ENCODE measurements at regions not wholly inside any gene's neighbourhood (a gene's known extent, or its start where the extent isn't known, plus 50 kb on each side); places are given as distances from the start of the nearest gene placed in this dataset.

DNA sequence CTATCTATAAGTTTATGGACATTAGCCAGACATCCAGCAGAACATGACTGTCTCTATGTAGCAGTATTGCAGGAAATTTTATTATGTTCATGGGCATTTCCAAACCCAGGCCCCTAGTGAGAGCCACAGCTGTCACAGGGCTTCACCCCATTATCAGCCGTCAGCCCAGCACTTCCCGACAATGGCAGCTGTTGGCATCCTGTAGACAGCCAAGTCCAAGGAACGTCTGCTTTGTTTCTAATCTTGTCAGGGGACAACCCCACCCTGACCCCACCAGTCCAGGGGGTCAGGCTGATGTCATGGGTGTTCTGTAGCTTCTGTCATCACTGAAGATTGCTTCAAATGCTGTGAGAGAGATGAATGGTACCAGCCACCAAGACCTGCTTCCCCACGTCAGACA is 565.3 kb upstream of the BRINP1 start:
- Mint-ChIP-seq H3K4me1 (ENCODE audit: low read depth) (no peaks in the 10 kb centered on the region), H3K27ac (no peak overlapping the region), H3K4me3 (no peak overlapping the region), H3K36me3 (ENCODE audit: low read depth) (no peaks in the 10 kb centered on the region), H3K9me3 (ENCODE audit: insufficient read depth) (no peaks in the 10 kb centered on the region), H3K27me3 (ENCODE audit: low read depth) (no peaks in the 10 kb centered on the region)
- DNase-seq (no peak), ATAC-seq (no peak)
- ChIA-PET CTCF (no interaction called here), POLR2A (no interaction called here)

DNA sequence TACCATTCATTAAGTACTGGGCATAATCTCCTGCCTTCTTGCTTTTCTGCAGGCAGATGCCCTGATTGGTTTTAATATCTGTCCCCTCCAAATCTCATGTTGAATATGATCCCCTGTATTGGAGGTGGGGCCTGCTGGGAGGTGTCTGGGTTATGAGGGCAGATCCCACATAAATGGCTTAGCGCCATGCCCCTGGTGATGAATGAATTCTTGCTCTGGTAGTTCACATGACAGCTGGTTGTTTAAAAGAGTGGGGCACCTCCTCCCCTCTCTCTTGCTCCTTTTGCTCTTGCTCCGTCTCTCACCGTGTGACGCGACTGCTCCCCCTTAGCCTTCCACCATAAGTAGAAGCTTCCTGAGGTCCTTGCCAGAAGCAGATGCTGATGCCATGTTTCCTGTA is 564.0 kb upstream of the BRINP1 start:
- DNase-seq: no peak
- ChIA-PET POLR2A (no interaction called here), CTCF (no interaction called here)
- Mint-ChIP-seq H3K27me3 (ENCODE audit: low read depth) (no peaks in the 10 kb centered on the region), H3K4me3 (no peak overlapping the region), H3K27ac (no peak overlapping the region), H3K4me1 (ENCODE audit: low read depth) (no peaks in the 10 kb centered on the region), H3K9me3 (ENCODE audit: insufficient read depth) (no peaks in the 10 kb centered on the region), H3K36me3 (ENCODE audit: low read depth) (no peaks in the 10 kb centered on the region)
- no peak for ATAC-seq

DNA sequence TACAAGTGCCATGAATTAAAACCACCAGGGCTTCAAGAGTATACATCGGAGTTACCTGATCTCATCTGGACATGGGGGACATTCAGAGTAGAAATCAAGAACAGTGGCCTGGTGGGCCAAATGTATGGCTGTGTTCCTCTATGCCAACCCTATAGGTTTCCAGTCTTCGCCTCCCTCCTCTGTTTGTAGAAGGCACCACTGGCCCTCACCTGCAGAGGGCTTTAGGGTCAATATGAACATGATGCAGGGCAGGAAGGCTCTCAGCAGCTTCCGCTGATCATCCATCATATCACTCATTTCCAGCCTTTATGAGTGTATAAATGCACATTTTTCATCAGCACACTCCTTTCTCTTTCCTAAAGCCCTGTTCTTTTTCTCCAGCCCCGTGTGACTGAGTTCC is 555.5 kb upstream of the BRINP1 start:
- H3K27ac Mint-ChIP-seq: no peak overlapping the region
- ChIA-PET POLR2A (no interaction called here), CTCF (no interaction called here)
- no peak for ATAC-seq
- no peaks in the 10 kb centered on the region for H3K4me1 Mint-ChIP-seq (ENCODE audit: low read depth)
- no peak for DNase-seq
- no peak overlapping the region for H3K4me3 Mint-ChIP-seq
- H3K9me3 Mint-ChIP-seq (ENCODE audit: insufficient read depth): peaks cover 4% of the 10 kb centered on the region
- H3K27me3 Mint-ChIP-seq (ENCODE audit: low read depth): peaks cover 2% of the 10 kb centered on the region
- H3K36me3 Mint-ChIP-seq (ENCODE audit: low read depth): no peaks in the 10 kb centered on the region

DNA sequence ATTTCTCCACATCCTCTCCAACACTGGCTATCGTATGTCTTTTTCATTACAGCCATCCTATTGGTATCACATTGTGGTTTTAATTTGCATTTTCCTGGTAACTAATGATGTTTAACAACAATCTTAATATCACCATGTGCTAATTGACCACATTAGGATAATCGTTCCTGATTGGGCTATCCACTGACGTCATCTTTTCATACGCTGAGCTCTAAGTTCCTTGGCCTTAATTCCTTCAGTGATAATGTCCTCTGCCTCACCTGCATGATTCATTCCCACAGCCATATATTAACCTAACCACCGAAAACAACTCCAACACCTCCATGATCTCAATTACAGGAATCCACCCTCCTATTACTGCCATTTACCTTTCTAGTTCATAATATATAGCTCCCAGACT is 547.9 kb upstream of the BRINP1 start:
- H3K4me3 Mint-ChIP-seq: no peak overlapping the region
- peaks cover 4% of the 10 kb centered on the region for H3K9me3 Mint-ChIP-seq (ENCODE audit: insufficient read depth)
- H3K27me3 Mint-ChIP-seq (ENCODE audit: low read depth): no peaks in the 10 kb centered on the region
- DNase-seq (no peak), ATAC-seq (no peak)
- ChIA-PET CTCF (no interaction called here), POLR2A (no interaction called here)
- no peaks in the 10 kb centered on the region for H3K36me3 Mint-ChIP-seq (ENCODE audit: low read depth)
- H3K4me1 Mint-ChIP-seq (ENCODE audit: low read depth): no peaks in the 10 kb centered on the region
- H3K27ac Mint-ChIP-seq: no peak overlapping the region

DNA sequence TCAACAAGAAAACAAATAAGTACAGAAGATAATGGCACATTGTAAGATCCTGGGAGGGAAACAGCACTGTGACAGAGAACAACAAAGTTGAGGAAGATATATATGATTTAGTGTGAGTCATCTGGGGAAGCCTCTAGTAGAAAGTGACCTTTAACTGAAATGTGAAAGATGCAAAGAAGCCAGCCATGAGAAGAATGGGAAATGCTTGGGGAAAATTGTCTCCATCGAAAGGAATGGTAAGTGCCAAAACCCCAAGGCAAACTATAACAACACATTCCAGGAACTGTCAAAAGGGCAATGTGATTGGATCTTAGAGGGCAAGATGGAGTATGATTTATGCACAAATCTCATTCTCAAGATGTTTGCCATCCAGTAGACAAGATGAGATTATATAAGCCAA is 537.8 kb upstream of the BRINP1 start:
- ChIA-PET CTCF (no interaction called here), POLR2A (no interaction called here)
- H3K36me3 Mint-ChIP-seq (ENCODE audit: low read depth): no peaks in the 10 kb centered on the region
- H3K9me3 Mint-ChIP-seq (ENCODE audit: insufficient read depth): no peaks in the 10 kb centered on the region
- no peak overlapping the region for H3K4me3 Mint-ChIP-seq
- no peaks in the 10 kb centered on the region for H3K4me1 Mint-ChIP-seq (ENCODE audit: low read depth)
- no peaks in the 10 kb centered on the region for H3K27me3 Mint-ChIP-seq (ENCODE audit: low read depth)
- DNase-seq (no peak), ATAC-seq (no peak)
- H3K27ac Mint-ChIP-seq: no peak overlapping the region

DNA sequence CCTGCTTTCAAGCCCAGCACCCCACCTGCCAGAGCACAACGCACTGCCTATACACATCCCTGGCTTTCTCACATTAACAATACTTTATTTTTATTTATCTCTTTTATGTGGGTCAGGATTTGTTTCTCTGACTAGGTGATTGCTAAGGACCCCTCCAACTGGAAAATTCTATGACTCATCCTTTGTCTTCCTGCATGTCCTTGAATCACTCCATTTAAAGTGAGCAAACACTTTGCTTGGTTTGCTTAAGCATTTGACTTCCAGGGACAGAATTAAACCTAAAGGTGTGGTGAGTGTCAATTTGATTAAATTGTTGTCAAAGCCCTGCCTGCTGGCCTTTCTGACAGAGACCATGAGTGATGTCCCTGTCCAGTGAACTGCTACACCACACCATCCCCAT is 536.5 kb upstream of the BRINP1 start:
- Mint-ChIP-seq H3K4me3 (no peak overlapping the region), H3K4me1 (ENCODE audit: low read depth) (no peaks in the 10 kb centered on the region), H3K27ac (no peak overlapping the region), H3K27me3 (ENCODE audit: low read depth) (no peaks in the 10 kb centered on the region), H3K9me3 (ENCODE audit: insufficient read depth) (no peaks in the 10 kb centered on the region), H3K36me3 (ENCODE audit: low read depth) (no peaks in the 10 kb centered on the region)
- ChIA-PET POLR2A (no interaction called here), CTCF (no interaction called here)
- no peak for DNase-seq
- ATAC-seq: no peak

DNA sequence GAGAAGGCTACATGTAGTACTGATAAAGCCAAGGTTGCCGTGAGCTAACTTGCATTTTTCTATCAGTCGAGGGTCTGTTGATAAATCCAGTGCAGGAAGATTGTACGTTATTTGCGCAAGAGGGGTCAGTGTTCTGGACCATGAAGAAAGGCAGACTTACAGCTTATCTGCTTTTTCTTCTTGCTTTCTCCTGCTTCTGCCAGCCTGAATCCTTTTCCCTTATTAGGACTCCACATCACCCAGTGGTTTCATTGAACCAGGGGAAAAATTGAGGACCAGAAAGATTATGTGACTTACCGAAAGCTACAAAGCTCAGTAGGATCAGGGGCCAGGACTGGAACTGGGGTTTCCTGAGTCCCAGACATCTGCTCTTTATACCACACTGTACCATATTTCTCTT is 534.6 kb upstream of the BRINP1 start:
- DNase-seq (no peak), ATAC-seq (no peak)
- POLR2A ChIA-PET: no interaction called here
- Mint-ChIP-seq H3K9me3 (ENCODE audit: insufficient read depth) (no peaks in the 10 kb centered on the region), H3K27me3 (ENCODE audit: low read depth) (no peaks in the 10 kb centered on the region), H3K36me3 (ENCODE audit: low read depth) (no peaks in the 10 kb centered on the region), H3K4me3 (no peak overlapping the region), H3K4me1 (ENCODE audit: low read depth) (no peaks in the 10 kb centered on the region), H3K27ac (no peak overlapping the region)
- CTCF ChIA-PET: no interaction called here

DNA sequence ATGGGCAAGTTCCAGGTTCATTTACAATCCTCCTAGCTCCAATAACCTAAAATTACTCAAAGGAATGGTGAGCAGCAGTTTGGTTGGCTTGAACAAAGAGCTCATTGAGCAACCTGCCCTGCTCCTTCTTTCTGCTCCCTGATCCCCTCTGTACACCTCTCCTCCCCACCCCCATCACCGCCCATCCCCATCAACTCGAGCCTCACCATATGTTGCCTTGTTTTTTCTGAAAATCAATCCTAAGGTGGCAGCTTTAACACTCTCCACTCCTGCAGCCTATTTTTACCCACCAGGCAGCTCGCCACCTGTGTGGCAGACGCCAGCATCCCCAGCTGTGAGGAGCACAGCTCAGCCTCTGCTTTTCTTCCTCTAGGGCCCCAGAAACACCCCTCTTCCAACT is 533.4 kb upstream of the BRINP1 start:
- ATAC-seq (no peak), DNase-seq (no peak)
- H3K27ac Mint-ChIP-seq: no peak overlapping the region
- H3K4me1 Mint-ChIP-seq (ENCODE audit: low read depth): no peaks in the 10 kb centered on the region
- ChIA-PET CTCF (no interaction called here), POLR2A (no interaction called here)
- H3K27me3 Mint-ChIP-seq (ENCODE audit: low read depth): no peaks in the 10 kb centered on the region
- no peak overlapping the region for H3K4me3 Mint-ChIP-seq
- H3K36me3 Mint-ChIP-seq (ENCODE audit: low read depth): no peaks in the 10 kb centered on the region
- no peaks in the 10 kb centered on the region for H3K9me3 Mint-ChIP-seq (ENCODE audit: insufficient read depth)

DNA sequence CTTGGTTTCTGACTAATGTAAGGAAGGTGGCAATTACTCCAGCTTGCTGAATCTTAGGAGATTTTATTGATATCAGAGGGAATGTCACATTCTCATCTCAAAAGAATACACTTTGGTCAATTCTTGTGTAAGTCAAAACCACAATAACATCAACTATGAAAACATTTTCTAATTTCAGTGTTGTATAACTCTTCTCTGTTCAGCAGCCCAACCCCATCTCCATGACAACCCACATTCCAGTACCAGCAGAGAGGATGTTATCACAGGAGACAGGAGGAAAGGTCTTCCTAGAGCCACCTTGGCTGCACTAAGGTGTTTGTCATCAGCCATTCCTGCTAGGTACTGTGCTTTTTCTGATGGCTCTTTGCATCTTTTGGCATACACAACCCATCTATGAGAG is 529.1 kb upstream of the BRINP1 start:
- no peaks in the 10 kb centered on the region for H3K36me3 Mint-ChIP-seq (ENCODE audit: low read depth)
- DNase-seq: no peak
- no peaks in the 10 kb centered on the region for H3K4me1 Mint-ChIP-seq (ENCODE audit: low read depth)
- H3K9me3 Mint-ChIP-seq (ENCODE audit: insufficient read depth): no peaks in the 10 kb centered on the region
- H3K27ac Mint-ChIP-seq: no peak overlapping the region
- H3K27me3 Mint-ChIP-seq (ENCODE audit: low read depth): no peaks in the 10 kb centered on the region
- no peak for ATAC-seq
- H3K4me3 Mint-ChIP-seq: no peak overlapping the region
- CTCF ChIA-PET: no interaction called here
- POLR2A ChIA-PET: no interaction called here

DNA sequence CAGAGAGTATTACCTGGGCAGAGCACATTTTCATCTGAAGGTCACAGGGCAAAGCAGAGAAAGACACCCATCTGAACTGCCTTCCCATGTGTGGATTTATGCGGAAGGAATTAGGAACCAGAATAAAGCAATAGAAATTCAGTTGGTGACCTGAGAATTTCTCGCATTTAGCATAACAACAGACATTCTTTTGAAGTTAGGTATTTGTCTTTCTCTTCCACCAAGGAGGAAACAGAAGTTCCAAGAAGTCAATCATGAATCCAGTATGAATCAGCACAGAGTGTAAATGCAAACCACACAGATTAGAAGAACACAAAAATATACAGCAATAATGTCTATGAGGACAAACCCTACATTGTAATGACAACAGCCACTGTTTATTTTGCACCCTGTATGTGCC is 515.2 kb upstream of the BRINP1 start:
- POLR2A ChIA-PET: no interaction called here
- H3K36me3 Mint-ChIP-seq (ENCODE audit: low read depth): no peaks in the 10 kb centered on the region
- H3K27ac Mint-ChIP-seq: no peak overlapping the region

DNA sequence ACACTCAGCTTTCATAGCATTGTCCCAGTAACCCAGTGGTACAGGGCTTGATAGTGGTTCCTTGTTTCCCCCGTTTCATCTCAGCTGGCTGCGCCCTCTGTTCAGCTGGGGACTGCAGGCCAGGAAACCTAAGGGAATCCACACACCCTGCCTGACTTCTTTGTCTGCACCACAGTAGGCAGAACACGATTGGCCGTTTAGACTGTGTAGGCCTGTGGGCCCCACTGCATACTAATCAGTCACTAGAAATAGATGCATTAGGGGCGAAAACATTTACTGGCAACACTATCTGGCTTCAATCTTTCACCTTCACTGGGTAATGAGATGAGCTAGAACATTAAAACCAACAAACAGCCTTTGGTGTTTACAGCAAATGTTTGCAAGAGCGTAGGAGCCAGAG is 512.7 kb upstream of the BRINP1 start:
- no peak for ATAC-seq
- H3K9me3 Mint-ChIP-seq (ENCODE audit: insufficient read depth): no peaks in the 10 kb centered on the region
- H3K27ac Mint-ChIP-seq: no peak overlapping the region
- H3K36me3 Mint-ChIP-seq (ENCODE audit: low read depth): no peaks in the 10 kb centered on the region
- ChIA-PET POLR2A (no interaction called here), CTCF (no interaction called here)
- H3K4me3 Mint-ChIP-seq: no peak overlapping the region
- no peaks in the 10 kb centered on the region for H3K27me3 Mint-ChIP-seq (ENCODE audit: low read depth)
- no peaks in the 10 kb centered on the region for H3K4me1 Mint-ChIP-seq (ENCODE audit: low read depth)
- no peak for DNase-seq

More for the DNA sequence above, 515.2 kb upstream of the BRINP1 start:
- CTCF ChIA-PET: no interaction called here
- Mint-ChIP-seq H3K27me3 (ENCODE audit: low read depth) (no peaks in the 10 kb centered on the region), H3K9me3 (ENCODE audit: insufficient read depth) (no peaks in the 10 kb centered on the region), H3K4me3 (no peak overlapping the region), H3K4me1 (ENCODE audit: low read depth) (no peaks in the 10 kb centered on the region)
- ATAC-seq (no peak), DNase-seq (no peak)

DNA sequence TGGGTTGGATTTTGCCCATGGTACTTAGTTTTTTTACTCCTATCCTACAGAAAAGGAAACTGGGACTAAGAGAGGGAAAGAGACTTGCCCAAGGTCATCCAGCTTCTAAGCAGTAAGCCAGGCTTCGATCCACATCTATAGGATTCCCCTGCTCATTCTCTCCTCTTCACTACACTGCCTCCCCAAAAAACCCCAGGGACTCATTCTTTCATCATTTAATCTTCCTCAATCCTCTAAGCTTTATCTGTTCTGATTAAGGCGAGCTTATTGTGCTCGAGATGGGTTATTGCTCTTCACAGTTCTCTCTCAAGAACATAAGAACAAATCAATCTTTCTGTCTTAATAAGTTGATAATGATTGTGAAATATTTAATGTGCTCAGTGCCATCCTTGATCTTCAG is 511.1 kb upstream of the BRINP1 start:
- H3K9me3 Mint-ChIP-seq (ENCODE audit: insufficient read depth): no peaks in the 10 kb centered on the region
- no peaks in the 10 kb centered on the region for H3K36me3 Mint-ChIP-seq (ENCODE audit: low read depth)
- ATAC-seq (no peak), DNase-seq (no peak)
- POLR2A ChIA-PET: no interaction called here
- CTCF ChIA-PET: no interaction called here
- no peak overlapping the region for H3K27ac Mint-ChIP-seq
- no peaks in the 10 kb centered on the region for H3K27me3 Mint-ChIP-seq (ENCODE audit: low read depth)
- no peak overlapping the region for H3K4me3 Mint-ChIP-seq
- no peaks in the 10 kb centered on the region for H3K4me1 Mint-ChIP-seq (ENCODE audit: low read depth)

DNA sequence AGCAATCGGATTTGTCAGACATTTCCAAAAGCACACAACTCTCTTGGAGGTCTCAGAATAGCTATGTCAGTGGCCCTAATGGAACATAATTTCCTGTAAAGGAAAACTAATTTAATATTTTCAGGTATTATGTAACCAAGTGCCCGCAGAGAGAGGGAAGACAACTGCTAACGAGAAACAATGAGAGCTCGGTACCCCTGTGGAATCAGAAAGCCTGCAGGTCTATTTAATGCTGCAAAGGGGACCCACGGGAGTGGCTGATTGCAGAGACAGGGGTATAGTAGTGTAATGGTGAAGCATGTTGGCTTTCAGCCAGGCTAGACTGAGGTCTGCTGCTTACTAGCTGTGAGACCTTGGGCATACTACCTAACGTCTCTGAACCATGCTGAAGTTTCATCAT is 508.1 kb upstream of the BRINP1 start:
- CTCF ChIA-PET: no interaction called here
- POLR2A ChIA-PET: no interaction called here
- no peaks in the 10 kb centered on the region for H3K9me3 Mint-ChIP-seq (ENCODE audit: insufficient read depth)
- ATAC-seq: no peak
- no peak overlapping the region for H3K27ac Mint-ChIP-seq
- no peak for DNase-seq
- H3K4me1 Mint-ChIP-seq (ENCODE audit: low read depth): no peaks in the 10 kb centered on the region
- H3K27me3 Mint-ChIP-seq (ENCODE audit: low read depth): no peaks in the 10 kb centered on the region
- no peak overlapping the region for H3K4me3 Mint-ChIP-seq
- no peaks in the 10 kb centered on the region for H3K36me3 Mint-ChIP-seq (ENCODE audit: low read depth)

DNA sequence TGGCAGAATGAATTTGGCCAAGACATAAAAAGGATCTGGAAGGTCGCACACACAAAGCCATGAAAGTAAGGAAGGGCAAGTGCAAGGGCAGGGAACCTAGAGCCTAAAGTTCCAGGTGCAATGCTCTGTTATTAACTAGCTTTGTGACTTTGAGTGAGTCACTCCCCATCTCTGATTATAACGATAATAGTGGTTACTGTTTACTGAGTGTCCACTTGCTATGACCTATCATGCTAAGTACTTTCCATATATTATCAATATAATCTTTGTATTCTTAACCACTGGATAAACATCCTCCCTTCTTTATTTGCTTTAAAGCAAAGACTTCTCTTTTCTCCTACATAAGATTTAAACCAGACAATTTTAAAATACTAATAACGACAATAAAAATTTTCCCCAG is 504.6 kb upstream of the BRINP1 start:
- no peaks in the 10 kb centered on the region for H3K27me3 Mint-ChIP-seq (ENCODE audit: low read depth)

More for the DNA sequence above, 504.6 kb upstream of the BRINP1 start:
- no peak for DNase-seq
- no peak for ATAC-seq
- ChIA-PET POLR2A (no interaction called here), CTCF (no interaction called here)
- no peak overlapping the region for H3K27ac Mint-ChIP-seq
- H3K4me3 Mint-ChIP-seq: no peak overlapping the region
- no peaks in the 10 kb centered on the region for H3K9me3 Mint-ChIP-seq (ENCODE audit: insufficient read depth)
- no peaks in the 10 kb centered on the region for H3K4me1 Mint-ChIP-seq (ENCODE audit: low read depth)
- no peaks in the 10 kb centered on the region for H3K36me3 Mint-ChIP-seq (ENCODE audit: low read depth)

All from activated CD8-positive, alpha-beta T cell treated with anti-CD3 and anti-CD28 coated beads, Interleukin-2, amount 10 ng/mL, durations not matched to agents 7 days and 5 days (primary cell).